Keratinocyte (primary cell): ENCODE measurements at regions not wholly inside any gene's neighbourhood (a gene's known extent, or its start where the extent isn't known, plus 50 kb on each side); places are given as distances from the start of the nearest gene placed in this dataset.

Source experiments
- DNase-seq: peaks from one replicate; pipeline ENCODE4 v3.0.0-alpha.2; 2011; ENCODE audit warnings: low read depth, missing footprints, low spot score
- FAIRE-seq: peaks from 2 replicates; lab custom pipeline; 2011; peaks lifted over from hg19 to GRCh38; lab: Jason Lieb, UNC
- H2AFZ ChIP-seq: 2 replicates; pipeline ENCODE4 v1.6.0; 2012; ENCODE audit warnings: low read length, control low read depth, inconsistent platforms; ENCODE audit not compliant: control insufficient read depth
- H3K27ac ChIP-seq: 2 replicates; pipeline ENCODE4 v1.5.1; 2011; ENCODE audit warnings: low read length; ENCODE audit not compliant: control insufficient read depth, insufficient read depth
- H3K27me3 ChIP-seq: 3 replicates; pipeline ENCODE4 v1.6.0; 2011; ENCODE audit warnings: low read length; ENCODE audit not compliant: control insufficient read depth, insufficient read depth; ENCODE audit errors: extremely low read depth
- H3K36me3 ChIP-seq, 2 experiments: 2 replicates in 1 of 2; 3 replicates in 1 of 2; pipeline ENCODE4 v1.5.1; 2011; ENCODE audit warnings: low read length in 2 of 2, mild to moderate bottlenecking in 1 of 2; ENCODE audit not compliant: control insufficient read depth in 2 of 2, insufficient read depth in 2 of 2; ENCODE audit errors: extremely low read depth in 1 of 2
- H3K4me1 ChIP-seq: 3 replicates; pipeline ENCODE4 v1.5.1; 2011; ENCODE audit warnings: low read length; ENCODE audit not compliant: control insufficient read depth, insufficient read depth; ENCODE audit errors: extremely low read depth
- H3K4me2 ChIP-seq: 3 replicates; pipeline ENCODE4 v1.6.0; 2011; ENCODE audit warnings: low read depth, low read length; ENCODE audit not compliant: control insufficient read depth, insufficient read depth; ENCODE audit errors: extremely low read depth
- H3K4me3 ChIP-seq, 3 experiments: fragments of 200-600 bp in 1 of 3; sonication (generic) in 1 of 3; 2 replicates in 2 of 3; 3 replicates in 1 of 3; pipeline ENCODE4 v1.5.1; 2011 to 2016; ENCODE audit warnings: low read length in 3 of 3, mild to moderate bottlenecking in 3 of 3, control low read depth in 2 of 3, inconsistent platforms in 1 of 3, low read depth in 1 of 3, mixed read lengths in 1 of 3, mixed run types in 1 of 3, moderate library complexity in 1 of 3; ENCODE audit not compliant: control insufficient read depth in 2 of 3, insufficient read depth in 2 of 3; ENCODE audit errors: extremely low read depth in 1 of 3
- H3K79me2 ChIP-seq: 2 replicates; pipeline ENCODE4 v1.6.0; 2012; ENCODE audit warnings: low read length; ENCODE audit not compliant: control insufficient read depth, insufficient read depth
- H3K9ac ChIP-seq: 3 replicates; pipeline ENCODE4 v1.6.0; 2011; ENCODE audit warnings: low read length; ENCODE audit not compliant: control insufficient read depth, insufficient read depth; ENCODE audit errors: extremely low read depth
- H3K9me1 ChIP-seq: 3 replicates; pipeline ENCODE4 v1.6.0; 2011; ENCODE audit warnings: low read length; ENCODE audit not compliant: control insufficient read depth, insufficient read depth; ENCODE audit errors: extremely low read depth
- H3K9me3 ChIP-seq: 2 replicates; pipeline ENCODE4 v1.5.1; 2012; ENCODE audit warnings: low read depth, low read length; ENCODE audit not compliant: control insufficient read depth
- H4K20me1 ChIP-seq: 3 replicates; pipeline ENCODE4 v1.6.0; 2011; ENCODE audit warnings: low read length; ENCODE audit not compliant: control insufficient read depth, insufficient read depth; ENCODE audit errors: extremely low read depth
- CTCF ChIP-seq, 3 experiments: IDR thresholded peaks in 1 of 3; conservative IDR thresholded peaks in 1 of 3; optimal IDR thresholded peaks in 1 of 3; 2 replicates in 2 of 3; 3 replicates in 1 of 3; pipeline versions ENCODE3 to v1.5.1; 2011; ENCODE audit warnings: low read length in 3 of 3, mild to moderate bottlenecking in 3 of 3, moderate library complexity in 2 of 3, control low read depth in 1 of 3, inconsistent platforms in 1 of 3; ENCODE audit not compliant: insufficient read depth in 2 of 3; ENCODE audit errors: extremely low read depth in 1 of 3
- EZH2 ChIP-seq: IDR thresholded peaks from one replicate; pipeline ENCODE4 v1.6.1; 2012; ENCODE audit warnings: inconsistent platforms, mild to moderate bottlenecking, low read length, moderate library complexity
- dilution Hi-C: fragments of 300-500 bp; cut with MboI; formaldehyde crosslinking; loops from one replicate; pipeline ENCODE4 v1.7.0; 2020; ENCODE audit warnings: low sequenced_read_pairs; ENCODE audit not compliant: extremely low pct_ligation_motif_present

GRCh38 chr6:170051229-170052172 lies 239.4 kb downstream of the DLL1 start:
- H3K36me3 ChIP-seq = no peaks in the 10 kb centered on the region
- no peak overlapping the region for H3K9ac ChIP-seq
- H4K20me1 ChIP-seq = no peaks in the 10 kb centered on the region
- H3K4me2 ChIP-seq = no peak overlapping the region
- no peak overlapping the region for H3K4me3 ChIP-seq
- no peak for DNase-seq
- H3K27ac ChIP-seq = no peak overlapping the region
- no peak overlapping the region for H2AFZ ChIP-seq
- no peaks in the 10 kb centered on the region for H3K9me3 ChIP-seq
- TF ChIP-seq EZH2 = no peak
- no peak for TF ChIP-seq CTCF (optimal IDR thresholded peaks at IDR 0.05 in 1 of 3, IDR thresholded peaks at IDR 0.05 in 1 of 3, conservative IDR thresholded peaks at IDR 0.05 in 1 of 3; ENCODE audit: extremely low read depth in 1 of 3, insufficient read depth in 2 of 3, low read length in 3 of 3)
- no peak for FAIRE-seq
- H3K9me1 ChIP-seq = no peaks in the 10 kb centered on the region
- no peaks in the 10 kb centered on the region for H3K4me1 ChIP-seq
- dilution Hi-C loops = no loop called here
- no peaks in the 10 kb centered on the region for H3K79me2 ChIP-seq
- peaks cover 2% of the 10 kb centered on the region for H3K27me3 ChIP-seq

- dilution Hi-C loops = no loop called here
- no peak overlapping the region for H3K27ac ChIP-seq
- no peak for TF ChIP-seq EZH2
- no peak for TF ChIP-seq CTCF (optimal IDR thresholded peaks at IDR 0.05 in 1 of 3, IDR thresholded peaks at IDR 0.05 in 1 of 3, conservative IDR thresholded peaks at IDR 0.05 in 1 of 3; ENCODE audit: extremely low read depth in 1 of 3, insufficient read depth in 2 of 3, low read length in 3 of 3)
Observed at GRCh38 chr6:170050591-170051041, 240.3 kb downstream of the DLL1 start.

More at GRCh38 chr6:170050591-170051041, 240.3 kb downstream of the DLL1 start:
- FAIRE-seq (no peak), DNase-seq (no peak)
- no peaks in the 10 kb centered on the region for H3K36me3 ChIP-seq
- H2AFZ ChIP-seq = no peak overlapping the region
- no peaks in the 10 kb centered on the region for H3K79me2 ChIP-seq
- no peaks in the 10 kb centered on the region for H3K4me1 ChIP-seq
- no peak overlapping the region for H3K4me2 ChIP-seq
- no peaks in the 10 kb centered on the region for H3K9me1 ChIP-seq
- no peaks in the 10 kb centered on the region for H4K20me1 ChIP-seq
- H3K9ac ChIP-seq = no peak overlapping the region
- H3K4me3 ChIP-seq = no peak overlapping the region
- no peaks in the 10 kb centered on the region for H3K9me3 ChIP-seq
- H3K27me3 ChIP-seq = peaks cover 3% of the 10 kb centered on the region
